Stimulated activated CD4-positive, alpha-beta T cell treated with anti-CD3 and anti-CD28 coated beads, Interleukin-2, amount 100 ng/mL, for 48 hours (primary cell): ENCODE measurements at regions not wholly inside any gene's neighbourhood (a gene's known extent, or its start where the extent isn't known, plus 50 kb on each side); places are given as distances from the start of the nearest gene placed in this dataset.

Experiments used
- DNase-seq, 2 donors: peaks; one replicate each; pipeline ENCODE4 v3.0.0-alpha.2; 2020

GRCh38 chr9:87211669-87212068 lies 264.4 kb upstream of the GAS1 start:
- no peak for DNase-seq

- DNase-seq = no peak
These were observed 265.3 kb upstream of the GAS1 start for GRCh38 chr9:87212605-87213021.

DNA sequence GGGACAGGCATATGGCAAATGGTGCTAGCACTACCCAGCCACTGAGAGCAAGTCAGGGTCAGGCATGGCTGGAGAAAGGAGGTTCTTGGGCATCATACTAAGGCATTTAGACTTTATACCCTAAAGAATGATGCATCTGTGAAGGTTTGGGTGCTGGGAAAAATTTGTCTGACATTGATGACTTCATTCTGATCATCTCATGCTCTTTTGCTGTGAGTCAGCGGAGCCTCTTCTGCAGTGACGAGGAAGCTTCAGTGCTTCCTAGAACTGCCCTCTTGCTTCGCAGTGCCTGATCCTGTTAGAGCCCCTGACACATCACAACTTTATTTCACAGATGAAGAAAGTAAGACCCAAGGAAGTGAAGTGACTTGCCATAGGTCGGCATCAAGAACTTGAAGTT lies 266.6 kb upstream of the GAS1 start:
- DNase-seq = no peak

- DNase-seq = no peak
These were observed 267.7 kb upstream of the GAS1 start for GRCh38 chr9:87214991-87215390.

GRCh38 chr9:87216036-87216435 lies 268.7 kb upstream of the GAS1 start:
- DNase-seq = no peak

GRCh38 chr9:87216897-87217455 lies 269.7 kb upstream of the GAS1 start:
- DNase-seq = no peak

- no peak for DNase-seq
These were observed 274.0 kb upstream of the DAPK1 start for GRCh38 chr9:87223392-87224246.

DNA sequence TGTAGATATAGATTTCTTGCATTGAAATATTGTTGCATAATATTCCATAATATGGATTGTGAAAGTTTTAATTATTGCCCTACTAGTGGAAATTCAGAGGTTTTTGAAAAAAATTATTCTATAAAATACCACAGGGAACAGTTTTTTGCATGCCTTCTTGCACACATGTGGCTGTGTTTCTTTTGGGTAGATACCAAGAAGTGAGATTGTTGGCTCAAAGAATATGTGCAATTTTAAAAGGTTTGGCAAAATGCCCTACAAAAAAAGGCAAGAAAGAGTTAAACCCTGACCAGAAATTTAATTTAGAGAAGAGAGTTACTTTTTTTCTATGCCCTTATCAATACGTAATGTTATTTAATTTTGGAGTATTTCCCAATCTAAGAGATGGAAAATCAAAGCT lies 270.8 kb upstream of the DAPK1 start:
- no peak for DNase-seq

DNA sequence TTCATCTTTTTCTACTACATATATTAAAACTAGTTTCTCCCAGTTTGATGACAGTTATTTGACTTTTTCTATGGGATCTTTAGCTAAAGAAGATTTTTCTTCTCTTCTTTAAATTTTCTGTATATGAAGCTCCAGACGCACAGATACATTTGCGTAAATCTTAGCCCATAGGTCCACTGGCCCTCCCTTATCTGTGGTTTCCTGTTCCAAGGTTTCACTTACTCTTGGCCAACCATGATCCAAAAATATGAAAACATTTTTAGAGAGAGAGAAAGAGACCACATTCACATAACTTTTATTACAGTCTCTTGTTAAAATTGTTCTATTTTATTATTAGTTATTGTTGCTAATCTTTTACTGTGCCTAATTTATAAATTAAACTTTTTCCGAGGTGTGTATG lies 270.2 kb upstream of the DAPK1 start:
- DNase-seq = no peak

GRCh38 chr9:87229108-87229507 lies 268.6 kb upstream of the DAPK1 start:
- DNase-seq = no peak

- no peak for DNase-seq
These were observed 264.2 kb upstream of the DAPK1 start for GRCh38 chr9:87233431-87233830.

DNA sequence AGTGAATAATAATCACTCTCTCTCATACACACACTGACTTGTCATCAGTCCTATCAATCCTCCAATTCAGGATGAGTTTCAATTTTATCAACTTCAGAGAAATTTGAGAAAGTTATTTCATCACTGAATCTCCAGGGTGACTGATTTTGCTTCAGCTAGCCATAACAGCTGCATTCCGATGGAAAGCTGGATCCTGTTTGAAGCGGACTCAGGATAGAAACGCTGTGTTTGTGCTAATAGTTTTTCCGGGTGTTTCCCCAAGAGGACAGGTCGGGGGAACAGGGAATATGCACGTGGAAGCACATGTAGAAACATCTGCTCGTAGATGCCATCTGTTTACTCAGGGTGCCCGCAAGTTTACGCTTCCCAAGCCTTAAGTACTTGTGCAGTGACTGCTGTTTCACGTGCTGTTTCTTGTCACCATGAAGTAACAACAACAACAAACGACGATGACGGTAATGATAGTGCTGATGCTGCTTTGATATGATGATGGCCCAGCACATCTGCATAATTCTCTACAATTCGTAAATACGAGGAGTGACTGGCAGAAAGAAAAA lies 263.7 kb upstream of the DAPK1 start:
- DNase-seq = no peak

DNA sequence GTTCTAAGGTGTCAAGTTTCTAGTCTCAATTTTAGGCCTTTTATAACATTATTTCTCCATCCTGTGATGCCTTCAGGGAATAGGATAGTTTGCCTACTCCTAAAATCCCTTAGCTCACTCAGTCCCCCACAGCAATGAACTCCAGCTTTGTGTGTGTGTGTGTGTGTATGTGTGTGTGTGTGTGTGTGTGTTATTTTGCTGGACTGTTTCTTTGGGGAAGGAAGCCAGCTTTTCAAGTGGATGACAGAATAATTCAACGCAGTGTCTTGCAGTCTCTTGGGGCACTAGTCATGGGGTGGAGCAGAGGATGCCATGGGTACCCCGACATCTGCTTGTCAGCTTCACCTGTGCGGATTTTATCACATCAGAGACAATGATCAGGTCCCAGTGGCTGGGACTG lies 262.8 kb upstream of the DAPK1 start:
- no peak for DNase-seq

- DNase-seq = no peak
These were observed 261.1 kb upstream of the DAPK1 start for GRCh38 chr9:87236546-87236945.

GRCh38 chr9:87237336-87237735 lies 260.3 kb upstream of the DAPK1 start:
- no peak for DNase-seq

GRCh38 chr9:87238545-87238944 lies 259.1 kb upstream of the DAPK1 start:
- no peak for DNase-seq

DNA sequence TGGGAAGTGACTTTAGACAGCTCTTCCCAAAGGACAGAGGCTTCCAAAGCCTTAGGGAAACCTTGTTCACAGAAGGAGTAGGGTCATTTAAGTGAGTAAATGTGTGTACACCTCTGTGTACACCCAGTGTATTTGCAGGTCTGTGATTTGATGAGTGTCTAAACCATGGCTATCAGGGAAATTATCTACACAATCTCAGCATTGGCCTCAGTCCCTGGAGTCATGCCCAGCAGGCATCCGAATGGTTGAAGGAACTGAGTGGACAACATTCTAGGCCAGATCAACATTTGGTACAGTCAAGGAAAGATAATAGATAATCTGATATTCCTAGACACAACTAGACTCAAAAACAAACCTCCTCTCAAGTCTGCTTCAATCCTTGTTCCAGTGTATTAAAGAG lies 258.4 kb upstream of the DAPK1 start:
- DNase-seq = no peak

DNA sequence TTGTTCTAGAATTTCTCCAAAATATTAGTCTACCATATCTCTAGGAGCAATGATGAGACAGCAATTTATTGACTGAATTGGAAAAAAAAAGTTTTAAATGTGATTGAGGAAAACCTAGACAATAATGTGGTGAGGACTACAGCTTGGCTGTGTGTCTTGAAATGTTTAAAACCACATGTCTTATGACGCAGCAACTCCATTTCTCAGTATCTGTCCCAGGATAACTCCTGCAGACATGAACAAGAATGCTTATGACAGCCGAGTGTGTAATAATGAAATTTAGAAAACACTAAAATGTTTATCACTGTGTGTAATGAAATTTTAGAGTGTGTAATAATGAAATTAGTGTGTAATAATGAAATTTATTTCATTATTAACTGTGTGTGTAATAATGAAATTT lies 254.1 kb upstream of the DAPK1 start:
- DNase-seq = no peak

DNA sequence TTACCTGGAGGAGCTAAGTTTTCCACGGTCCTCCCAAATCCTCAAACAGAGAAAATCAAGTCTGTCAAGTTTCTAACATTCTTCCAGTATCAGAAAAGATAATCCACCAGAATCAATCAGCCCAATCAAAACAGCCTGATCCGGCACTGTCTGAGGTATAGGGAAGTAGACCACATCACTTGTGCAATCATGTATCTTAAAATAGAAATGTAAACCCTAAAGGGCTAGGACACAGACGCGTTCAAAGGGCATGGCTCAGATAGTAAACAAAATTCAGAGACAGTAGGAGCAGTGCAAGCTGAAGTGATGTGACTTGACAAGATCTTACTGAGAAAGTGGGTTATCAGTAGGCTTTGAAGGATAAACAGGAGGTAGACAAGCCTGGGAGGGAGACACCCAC lies 252.4 kb upstream of the DAPK1 start:
- DNase-seq = no peak

DNA sequence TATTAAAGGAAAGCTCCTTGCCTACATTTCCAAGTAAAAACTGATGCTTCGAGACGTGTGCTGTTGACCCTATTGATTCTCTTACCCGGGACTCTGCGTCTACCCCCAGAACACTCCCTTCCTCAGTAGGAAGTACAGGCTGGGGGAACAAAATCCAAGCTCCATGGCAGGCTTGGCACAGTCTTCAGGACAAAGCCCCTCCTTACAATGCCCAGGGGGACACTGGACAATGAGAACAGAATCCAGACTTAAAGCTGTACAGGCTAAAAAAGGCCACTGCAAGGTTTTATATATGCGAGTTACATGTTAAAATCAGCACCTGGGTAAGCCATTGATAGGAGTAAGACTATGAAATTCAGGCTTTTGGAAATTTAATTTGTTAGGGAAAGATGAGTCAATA lies 250.6 kb upstream of the DAPK1 start:
- DNase-seq = no peak

DNA sequence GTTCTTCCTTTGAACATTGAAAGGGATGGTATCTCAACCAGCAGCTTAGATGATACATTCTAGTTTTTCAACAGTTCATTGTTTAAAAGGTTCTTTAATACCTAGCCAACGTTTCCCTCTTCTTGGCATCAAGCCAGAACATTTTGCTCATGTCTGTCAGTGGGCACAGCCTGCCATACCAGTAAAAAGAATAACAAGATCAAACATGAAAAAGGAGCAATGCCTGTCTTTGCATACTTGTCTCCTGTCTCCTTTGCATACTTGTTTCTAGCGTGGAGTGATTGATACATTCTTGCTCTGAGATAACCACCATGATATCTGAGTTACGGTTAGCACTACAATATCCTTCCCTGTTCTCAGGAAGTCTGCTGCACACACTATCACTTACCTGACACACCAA lies 248.6 kb upstream of the DAPK1 start:
- no peak for DNase-seq

GRCh38 chr9:87250205-87250604 lies 247.5 kb upstream of the DAPK1 start:
- no peak for DNase-seq

DNA sequence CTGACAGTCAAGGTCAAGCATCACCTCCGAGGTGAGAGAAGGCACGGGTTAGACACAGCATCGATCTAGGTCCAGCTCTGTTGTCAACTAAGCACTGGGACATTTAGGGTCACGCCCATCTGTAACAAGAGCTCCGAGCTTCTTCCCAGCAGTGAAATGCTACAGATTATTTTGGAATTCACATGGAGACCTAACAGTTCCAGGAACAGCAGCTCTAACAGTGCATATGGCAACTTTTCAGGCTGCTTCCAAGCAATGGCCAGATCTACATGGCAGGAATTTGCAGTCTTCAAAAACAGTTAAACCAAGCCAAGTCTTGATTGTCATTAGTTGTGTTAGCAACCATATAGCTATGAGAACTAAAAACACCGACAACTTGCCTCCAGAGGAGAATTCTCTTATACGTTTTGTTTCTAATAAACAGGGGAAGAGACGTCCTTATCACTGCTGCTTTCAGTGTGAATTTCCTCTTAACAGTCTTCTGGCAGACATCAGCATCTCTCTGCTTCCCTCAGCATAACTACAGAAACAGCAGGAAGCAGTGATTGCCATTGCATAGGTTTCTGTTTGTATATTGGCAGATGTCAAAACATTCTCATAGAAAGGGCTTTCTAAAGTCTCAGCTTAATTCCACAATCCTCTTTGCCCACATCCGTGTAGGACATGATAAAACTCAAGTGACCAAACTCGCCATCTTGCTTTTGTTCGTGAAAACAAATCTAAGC lies 242.1 kb upstream of the DAPK1 start:
- DNase-seq = no peak

GRCh38 chr9:87256973-87257372 lies 240.7 kb upstream of the DAPK1 start:
- no peak for DNase-seq
